OCI-M1 (cell line): ENCODE measurements at regions not wholly inside any gene's neighbourhood (a gene's known extent, or its start where the extent isn't known, plus 50 kb on each side); places are given as distances from the start of the nearest gene placed in this dataset.

Experiments
- DNase-seq: peaks from one replicate; lab custom pipeline; 2025; lab: John Stamatoyannopoulos, UW

- DNase-seq: no peak
These were observed 59.8 kb upstream of the FHIT start for GRCh38 chr3:61311044-61311443.

- DNase-seq: no peak
These were observed 64.6 kb upstream of the FHIT start for GRCh38 chr3:61315871-61316270.

- DNase-seq: no peak
These were observed 71.8 kb upstream of the FHIT start for GRCh38 chr3:61323094-61323493.

GRCh38 chr3:61331929-61332552, 80.8 kb upstream of the FHIT start:
- DNase-seq: no peak

- DNase-seq: peak; percentile 27
These were observed 82.1 kb upstream of the FHIT start for GRCh38 chr3:61333192-61333961.

DNA sequence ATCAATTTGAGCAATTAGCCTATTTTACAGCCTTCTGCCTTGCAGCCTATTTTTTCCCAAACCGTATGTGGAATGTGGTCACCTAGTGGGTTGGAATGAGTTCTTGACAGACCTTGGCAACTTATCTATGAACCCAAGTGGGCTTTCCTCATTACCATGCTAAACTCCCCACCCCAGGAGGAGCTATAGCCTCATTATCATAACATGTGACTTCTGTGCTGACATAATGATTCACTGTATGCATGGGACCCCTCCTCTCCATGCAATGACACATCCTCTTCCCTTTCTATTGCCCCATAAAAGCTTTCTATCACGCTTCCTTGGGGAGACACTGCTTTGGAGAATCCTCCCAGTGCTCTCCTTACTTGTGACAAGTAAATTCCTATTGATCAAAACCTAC, 83.5 kb upstream of the FHIT start:
- no peak for DNase-seq

GRCh38 chr3:61340931-61341461, 89.7 kb upstream of the FHIT start:
- DNase-seq: no peak

GRCh38 chr3:61343543-61343942, 92.3 kb upstream of the FHIT start:
- DNase-seq: no peak

DNA sequence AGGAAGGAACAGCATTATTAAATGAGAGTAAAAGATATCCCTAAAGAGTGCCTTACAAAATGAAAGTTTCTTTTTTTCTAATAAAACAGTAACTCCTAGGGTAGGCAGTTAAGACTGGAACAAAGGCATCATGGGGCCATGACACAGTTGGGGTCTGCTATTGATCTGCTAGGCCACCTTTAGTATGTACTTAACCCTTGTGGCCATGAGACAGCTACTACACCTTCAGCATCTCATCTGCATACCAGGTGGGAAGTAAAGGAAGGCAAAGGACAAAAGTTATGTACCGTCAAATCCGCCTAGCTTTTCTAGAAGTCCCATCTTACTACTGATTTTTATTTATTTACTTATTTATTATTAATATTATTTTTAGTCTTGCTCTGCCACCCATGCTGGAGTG, 93.8 kb upstream of the FHIT start:
- no peak for DNase-seq

- peak; percentile 61 for DNase-seq
These were observed 96.7 kb upstream of the FHIT start for GRCh38 chr3:61347981-61348380.

GRCh38 chr3:61349717-61350116, 98.5 kb upstream of the FHIT start:
- no peak for DNase-seq

DNA sequence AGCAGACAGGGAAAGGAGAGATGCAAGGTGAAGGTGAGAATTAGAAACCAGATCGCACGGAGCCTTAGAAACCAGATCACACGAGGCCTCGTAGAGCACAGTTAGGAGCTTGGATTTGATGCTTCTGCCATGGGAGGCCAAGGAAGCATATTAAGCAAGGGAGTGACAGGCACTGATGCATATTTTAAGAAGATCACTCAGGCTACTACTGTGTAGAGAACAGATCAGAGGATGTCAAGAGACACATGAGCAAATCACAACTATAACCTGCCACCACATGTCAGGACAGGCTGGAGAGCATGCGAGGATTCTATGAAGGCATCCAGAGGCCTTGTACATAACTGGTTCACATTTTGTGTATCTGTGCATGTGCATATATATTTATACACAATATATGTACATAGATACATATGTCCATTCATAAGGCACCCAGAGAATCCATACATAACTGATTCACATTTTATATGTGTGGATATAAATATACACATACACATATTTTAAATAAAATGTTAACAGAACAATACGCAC, 99.6 kb upstream of the FHIT start:
- DNase-seq: no peak

- DNase-seq: no peak
These were observed 101.1 kb upstream of the FHIT start for GRCh38 chr3:61352306-61352705.

- no peak for DNase-seq
These were observed 102.1 kb upstream of the FHIT start for GRCh38 chr3:61353382-61353781.

DNA sequence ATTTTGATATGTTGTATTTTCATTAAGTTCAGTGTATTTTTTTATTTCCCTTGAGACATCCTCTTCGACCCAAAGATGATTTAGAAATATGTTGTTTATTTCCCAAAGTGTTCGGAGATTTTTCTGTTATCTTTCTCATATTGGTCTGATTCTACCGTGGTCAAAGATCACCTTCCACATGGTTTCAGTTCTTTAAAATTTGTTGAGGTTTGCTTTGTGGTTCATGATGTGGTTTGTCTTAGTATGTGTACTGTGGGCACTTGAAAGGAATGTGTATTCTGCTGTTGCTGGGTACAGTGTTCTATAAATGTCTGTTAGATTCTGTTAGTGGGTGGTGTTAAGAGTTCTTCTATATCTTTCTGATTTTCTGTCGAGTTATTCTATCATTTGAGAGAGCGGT, 103.4 kb upstream of the FHIT start:
- DNase-seq: no peak

DNA sequence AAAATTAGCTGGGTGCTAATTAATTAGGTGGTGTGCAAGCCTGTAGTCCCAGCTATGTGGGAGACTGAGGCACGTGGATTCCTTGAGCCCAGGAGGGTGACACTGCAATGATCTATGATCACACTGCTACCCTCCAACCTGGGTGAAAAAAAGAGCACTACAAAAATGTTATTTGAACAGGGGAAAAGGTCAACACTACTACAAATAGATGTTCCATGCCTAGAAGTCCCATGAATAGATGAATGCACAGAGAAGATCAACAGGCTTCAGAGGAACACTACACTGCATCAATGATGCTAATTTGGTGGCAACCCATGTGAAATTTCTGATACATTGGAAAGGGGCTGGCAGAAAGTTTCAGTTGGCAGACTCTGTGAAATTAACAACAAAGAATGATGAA, 105.4 kb upstream of the FHIT start:
- DNase-seq: no peak

GRCh38 chr3:61357902-61358301, 106.7 kb upstream of the FHIT start:
- no peak for DNase-seq

DNA sequence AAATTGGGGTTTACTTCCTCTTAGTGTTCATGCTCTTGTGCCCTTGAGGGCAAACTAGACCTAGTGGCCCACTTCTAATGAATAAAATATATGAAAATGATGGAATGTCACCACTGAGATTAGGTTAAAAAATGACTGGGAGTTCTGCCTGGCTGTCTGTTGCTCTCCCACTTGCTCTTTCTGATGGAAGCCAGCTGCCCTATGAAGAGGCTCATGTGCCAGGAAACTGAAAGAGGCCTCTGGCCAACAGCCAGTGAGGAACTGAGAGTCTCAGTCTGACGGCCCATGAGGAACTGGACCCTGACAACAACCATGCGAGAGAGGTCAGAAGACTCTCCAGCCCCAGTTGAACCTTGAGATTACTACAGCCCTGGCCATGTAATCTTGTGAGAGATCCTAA, 107.1 kb upstream of the FHIT start:
- DNase-seq: peak; percentile 23

- DNase-seq: no peak
These were observed 109.2 kb upstream of the FHIT start for GRCh38 chr3:61360297-61360965.

DNA sequence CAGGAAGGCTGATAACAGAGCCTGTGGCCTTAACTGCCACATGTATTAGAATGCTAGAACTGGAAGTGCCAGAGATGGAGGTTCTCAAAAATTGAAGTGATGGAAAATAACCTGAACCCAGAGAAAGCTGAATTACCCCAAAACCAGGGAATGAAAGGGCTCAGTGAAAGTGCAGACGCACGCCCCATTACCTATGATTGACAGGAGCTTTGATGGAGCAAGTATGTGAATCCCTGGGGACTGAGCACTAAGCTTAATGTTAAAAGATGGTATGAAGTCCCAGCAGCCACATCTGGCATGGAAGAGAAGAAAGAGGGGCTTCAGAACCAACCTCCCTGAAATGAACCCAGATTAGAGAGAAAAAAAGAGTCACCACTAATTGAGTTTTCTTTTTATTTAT, 118.4 kb upstream of the FHIT start:
- no peak for DNase-seq

- DNase-seq: peak; percentile 62
These were observed 119.9 kb upstream of the FHIT start for GRCh38 chr3:61371123-61371522.

DNA sequence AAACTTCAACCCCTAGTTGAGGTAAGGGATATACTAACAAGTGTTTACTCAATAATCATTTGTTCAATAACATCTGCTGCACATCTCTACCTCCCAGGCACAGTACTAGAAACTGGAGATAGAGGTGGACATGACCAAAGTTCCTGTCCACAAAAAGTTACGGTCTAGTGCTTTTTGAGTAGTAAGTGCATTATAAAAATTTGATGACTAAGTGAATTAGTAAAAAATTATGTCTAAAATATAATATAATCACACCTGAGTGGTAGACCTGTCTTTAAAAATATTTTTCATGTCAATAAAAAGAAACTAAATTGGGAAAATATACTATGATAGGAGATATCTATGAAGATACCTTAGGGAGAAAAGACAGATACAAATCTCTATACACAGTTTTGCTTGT, 121.5 kb upstream of the FHIT start:
- DNase-seq: no peak

DNA sequence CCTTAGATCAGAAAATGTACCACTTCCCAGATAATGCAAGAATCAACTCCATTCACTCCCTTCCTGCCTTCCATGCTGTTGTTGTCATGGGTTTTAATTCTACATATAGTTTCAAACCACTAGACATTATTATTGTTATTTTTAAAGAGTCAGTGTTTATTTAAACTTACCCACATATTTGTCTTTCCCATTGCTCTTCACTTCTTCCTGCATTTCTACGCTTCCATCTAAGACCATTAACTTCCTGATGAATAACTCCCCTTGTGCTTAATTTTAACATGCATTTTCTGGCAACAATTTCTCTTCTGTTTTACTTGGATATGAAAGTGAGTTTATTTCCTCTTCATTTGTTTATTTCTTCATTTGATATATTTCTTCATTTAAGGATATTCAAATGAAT, 127.1 kb upstream of the FHIT start:
- no peak for DNase-seq
